GM18508 (cell line): ENCODE measurements at regions not wholly inside any gene's neighbourhood (a gene's known extent, or its start where the extent isn't known, plus 50 kb on each side); places are given as distances from the start of the nearest gene placed in this dataset.
"Not testable (repeated sequence)": the region's sequence is repeated elsewhere in the genome, so short reads cannot be mapped to it uniquely, and the experiment has no call there.

Experiments used
- ATAC-seq: cut with Tn5 transposase; IDR thresholded peaks from one replicate; pipeline ENCODE4 v1.9.1; 2021; ENCODE audit warnings: moderate number of reproducible peaks; ENCODE audit not compliant: insufficient read depth, unreplicated experiment

DNA sequence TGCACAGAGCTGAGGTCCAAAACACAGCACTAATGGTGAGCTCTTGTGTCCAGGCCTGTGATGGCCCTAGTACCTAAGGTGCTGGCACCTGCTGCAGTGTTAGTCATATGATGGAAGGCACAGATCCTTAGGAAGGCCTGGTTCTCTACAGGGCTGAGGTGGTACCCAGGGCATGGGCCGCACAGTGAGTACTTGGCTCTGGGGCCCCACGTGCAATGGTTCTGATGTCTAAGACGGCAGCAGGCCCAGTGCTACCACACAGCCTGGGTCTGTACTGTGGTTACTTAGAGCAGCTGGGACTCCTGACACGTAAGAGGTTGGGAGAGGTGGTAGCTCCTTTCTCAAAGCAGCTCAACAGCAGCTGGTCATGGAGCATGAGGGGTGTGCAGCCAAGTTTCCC, 70.6 kb upstream of the MAGI2 start:
- ATAC-seq = no peak

DNA sequence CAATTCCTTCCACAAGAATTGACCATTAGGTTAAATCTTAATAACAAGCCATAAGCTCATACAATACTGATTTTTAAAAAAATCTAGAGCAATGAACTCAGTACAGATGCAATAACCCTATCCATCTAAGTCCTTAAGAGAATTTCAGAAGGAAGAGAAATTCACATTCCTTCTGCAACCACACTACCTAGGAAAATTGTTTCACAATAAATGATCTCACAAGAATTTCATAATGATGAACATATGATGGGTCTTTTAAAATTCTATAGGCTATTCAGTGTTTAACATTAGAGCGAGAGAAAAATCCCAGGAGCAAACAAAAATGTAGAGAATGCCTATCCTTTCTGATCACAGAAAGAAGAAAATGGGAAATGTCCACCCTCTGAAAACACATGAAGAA, 70.0 kb upstream of the MAGI2 start:
- no peak for ATAC-seq

DNA sequence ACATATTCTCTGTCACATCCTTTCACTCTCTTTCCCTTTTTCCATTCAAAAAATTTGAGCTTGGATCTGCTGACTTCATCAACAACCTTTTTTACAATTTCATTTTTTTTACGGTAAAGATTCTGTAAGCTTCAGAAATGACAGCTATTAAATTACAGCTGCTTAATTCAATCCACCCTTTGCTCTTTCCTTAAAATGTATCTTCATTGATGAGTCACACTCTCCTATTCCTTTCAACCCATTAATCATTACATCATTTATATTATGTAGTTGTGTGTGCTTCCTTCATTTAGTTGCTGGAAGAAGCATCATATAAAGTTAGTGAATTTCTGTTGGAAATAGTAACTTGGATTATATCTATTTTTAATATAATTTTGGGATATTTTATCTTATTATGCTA, 67.1 kb upstream of the MAGI2 start:
- no peak for ATAC-seq

DNA sequence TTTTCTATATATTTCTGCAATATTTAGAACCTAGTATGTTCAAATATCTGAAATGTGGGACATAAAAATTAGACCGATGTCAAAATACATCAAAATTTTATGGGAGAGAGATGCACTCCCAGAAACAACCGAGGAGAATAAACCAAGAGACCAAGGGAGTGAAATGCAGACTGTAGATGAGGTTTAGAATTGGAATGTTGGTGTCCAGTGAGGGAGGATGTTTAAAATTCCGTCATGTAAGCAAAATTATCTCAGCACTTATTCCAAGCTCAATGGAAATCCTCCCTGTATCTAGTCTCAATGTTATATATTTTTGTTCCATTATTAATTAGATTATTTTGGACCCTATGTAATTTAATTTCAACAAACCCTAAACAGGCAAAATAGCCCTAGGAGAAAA, 61.9 kb upstream of the MAGI2 start:
- ATAC-seq = no peak

DNA sequence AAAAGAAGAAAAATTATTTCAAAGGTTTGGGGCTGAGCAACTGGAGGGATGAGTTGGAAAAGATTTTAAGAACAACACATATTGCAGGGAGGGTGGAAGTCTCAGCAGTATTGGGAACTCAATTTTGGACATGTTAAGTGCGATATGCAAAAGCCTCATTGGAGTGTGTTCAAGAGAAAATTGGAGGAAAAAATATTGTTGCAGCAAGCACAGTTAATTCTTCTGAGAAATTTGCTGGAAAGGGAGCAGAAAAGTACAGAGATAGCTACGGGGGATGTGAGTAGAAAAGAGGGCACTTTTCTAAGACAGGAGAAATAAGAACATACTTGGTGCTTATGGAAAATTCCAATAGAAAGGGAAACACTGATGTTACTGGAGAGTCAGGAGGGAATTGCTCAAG, 59.8 kb upstream of the MAGI2 start:
- no peak for ATAC-seq

DNA sequence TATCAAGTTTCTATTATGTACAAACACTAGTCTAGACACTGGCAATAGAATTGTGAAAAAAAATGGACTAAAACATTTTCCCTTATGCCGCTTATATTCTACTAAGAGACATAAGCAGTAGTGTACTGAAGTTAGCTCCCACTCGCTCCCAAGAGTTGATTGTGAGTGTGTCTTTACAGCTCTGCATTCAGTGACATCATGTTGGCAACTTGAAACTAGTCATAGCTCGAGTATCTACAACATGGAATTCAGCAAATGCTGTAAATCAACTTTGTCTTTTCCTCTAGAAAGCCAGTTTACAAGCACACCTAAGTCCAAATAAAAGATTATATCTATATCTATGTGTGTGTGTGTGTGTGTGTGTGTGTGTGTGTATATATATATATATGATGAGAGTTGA, 58.8 kb upstream of the MAGI2 start:
- no peak for ATAC-seq

DNA sequence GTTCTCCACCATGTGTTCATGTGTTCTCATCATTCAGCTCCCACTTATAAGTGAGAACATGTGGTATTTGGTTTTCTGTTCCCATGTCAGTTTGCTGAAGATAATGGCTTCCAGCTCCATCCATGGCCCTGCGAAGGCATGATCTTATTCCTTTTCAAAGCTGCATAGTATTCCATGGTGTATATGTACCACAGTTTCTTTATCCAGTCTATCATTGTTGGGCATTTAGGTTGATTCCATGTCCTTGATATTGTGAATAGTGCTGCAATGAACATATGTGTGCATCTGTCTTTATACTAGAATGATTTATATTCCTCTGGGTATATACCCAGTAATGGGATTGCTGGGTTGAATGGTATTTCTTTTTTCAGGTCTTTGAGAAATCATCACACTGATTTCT, 57.6 kb upstream of the MAGI2 start:
- not testable (repeated sequence) for ATAC-seq

DNA sequence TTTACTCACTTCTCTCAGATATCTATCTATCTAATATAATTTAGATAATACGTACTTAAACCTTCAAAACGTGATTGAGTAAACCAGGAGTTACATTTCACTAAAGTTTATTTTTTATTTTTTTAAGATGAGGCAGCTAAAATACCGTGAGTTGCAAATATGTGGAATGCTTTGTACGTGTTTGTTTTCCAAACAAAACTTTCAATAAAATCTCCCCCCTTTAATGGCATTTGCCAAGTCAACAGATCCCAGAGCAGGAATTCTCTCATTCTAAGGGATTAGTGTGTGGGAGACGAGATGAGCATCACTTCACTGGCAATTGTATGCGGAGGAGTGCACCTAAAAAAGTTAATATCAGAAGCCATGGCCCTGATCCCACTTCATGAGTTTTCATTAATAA, 53.7 kb upstream of the MAGI2 start:
- no peak for ATAC-seq

DNA sequence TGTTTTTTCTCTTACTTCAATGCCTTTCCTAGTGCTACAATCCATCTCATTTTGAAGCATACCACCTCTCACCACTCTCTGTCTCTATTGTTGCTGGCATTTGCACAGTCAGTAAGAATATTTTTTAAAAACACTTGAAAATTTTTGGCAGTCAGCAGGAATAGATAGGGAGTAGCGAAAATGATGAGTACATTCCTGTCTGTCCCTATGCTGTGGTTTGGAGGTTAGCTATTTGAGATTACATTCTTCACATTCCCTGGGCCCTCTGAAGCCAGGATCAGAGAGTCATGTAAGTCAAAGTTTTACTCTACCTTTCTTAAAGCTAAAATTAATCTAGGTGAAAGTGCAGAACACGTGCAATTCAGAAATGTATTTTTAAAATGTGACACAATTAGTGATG, 53.0 kb upstream of the MAGI2 start:
- ATAC-seq = no peak

DNA sequence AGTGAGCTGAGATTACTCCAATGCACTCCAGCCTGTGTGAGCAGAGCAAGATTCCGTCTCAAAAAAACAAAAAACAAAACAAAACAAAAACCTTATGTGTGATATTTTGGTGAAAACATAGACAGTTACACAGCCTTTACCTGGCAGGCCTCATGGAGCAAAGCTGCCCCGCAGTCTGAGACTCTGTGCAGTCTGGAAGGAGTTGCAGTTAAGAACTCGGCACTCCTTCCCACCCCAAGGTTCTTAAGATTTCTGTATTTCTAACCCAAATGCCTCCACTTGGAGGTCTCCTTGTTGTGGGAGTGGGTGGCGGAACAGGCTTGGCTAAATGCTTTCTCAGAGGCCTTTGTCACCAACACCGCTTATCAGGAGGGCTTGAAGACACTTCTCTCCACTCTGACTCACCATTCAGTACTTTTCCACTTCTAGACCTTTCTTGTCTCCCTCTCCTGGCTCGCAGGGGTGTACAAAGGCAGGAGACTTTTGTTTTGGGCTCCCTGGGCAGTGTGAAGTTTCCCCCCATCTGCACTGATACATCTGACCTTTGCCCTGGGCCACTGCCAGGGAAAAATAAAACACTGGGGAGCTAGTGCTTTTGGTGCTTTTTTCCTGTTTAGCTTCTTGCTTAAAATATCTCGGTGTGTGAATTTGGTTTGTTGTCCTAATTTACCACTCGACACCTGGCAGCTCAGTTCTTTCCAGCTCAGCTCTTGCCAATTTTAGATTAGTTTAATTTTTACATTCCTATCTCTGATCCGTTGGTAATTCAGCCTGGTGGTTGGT, 51.3 kb upstream of the MAGI2 start:
- ATAC-seq = no peak
